ENCODE measurements at regions not wholly inside any gene's neighbourhood (a gene's known extent, or its start where the extent isn't known, plus 50 kb on each side); places are given as distances from the start of the nearest gene placed in this dataset.

DNA sequence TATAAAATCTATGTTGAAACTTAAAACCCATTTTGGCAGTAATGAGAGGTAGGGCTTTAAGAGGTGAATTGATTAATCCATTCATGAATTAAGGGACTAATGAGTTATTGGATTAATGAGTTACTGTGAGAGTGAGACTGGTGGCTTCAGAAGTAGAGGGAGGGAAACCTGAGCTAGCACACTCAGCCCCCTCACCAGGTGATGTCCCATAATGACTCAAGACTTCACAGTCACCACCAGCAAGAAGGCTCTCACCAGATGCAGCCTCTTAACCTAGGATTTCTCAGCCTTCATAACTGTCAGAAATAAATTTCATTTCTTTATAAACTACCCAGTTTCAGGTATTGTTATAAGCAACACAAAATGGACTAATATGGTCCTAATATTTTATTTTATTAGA, 621.7 kb upstream of the ACVR2A start:
- Histone ChIP-seq H3K36me3 (ENCODE audit: low read depth) (no peaks in the 10 kb centered on the region), H3K4me3 (no peak overlapping the region), H3K9me3 (peaks cover 2% of the 10 kb centered on the region), H3K4me1 (ENCODE audit: low read depth) (no peaks in the 10 kb centered on the region)
- DNase-seq (no peak), ATAC-seq (no peak)
- TF ChIP-seq, protein P1, sequence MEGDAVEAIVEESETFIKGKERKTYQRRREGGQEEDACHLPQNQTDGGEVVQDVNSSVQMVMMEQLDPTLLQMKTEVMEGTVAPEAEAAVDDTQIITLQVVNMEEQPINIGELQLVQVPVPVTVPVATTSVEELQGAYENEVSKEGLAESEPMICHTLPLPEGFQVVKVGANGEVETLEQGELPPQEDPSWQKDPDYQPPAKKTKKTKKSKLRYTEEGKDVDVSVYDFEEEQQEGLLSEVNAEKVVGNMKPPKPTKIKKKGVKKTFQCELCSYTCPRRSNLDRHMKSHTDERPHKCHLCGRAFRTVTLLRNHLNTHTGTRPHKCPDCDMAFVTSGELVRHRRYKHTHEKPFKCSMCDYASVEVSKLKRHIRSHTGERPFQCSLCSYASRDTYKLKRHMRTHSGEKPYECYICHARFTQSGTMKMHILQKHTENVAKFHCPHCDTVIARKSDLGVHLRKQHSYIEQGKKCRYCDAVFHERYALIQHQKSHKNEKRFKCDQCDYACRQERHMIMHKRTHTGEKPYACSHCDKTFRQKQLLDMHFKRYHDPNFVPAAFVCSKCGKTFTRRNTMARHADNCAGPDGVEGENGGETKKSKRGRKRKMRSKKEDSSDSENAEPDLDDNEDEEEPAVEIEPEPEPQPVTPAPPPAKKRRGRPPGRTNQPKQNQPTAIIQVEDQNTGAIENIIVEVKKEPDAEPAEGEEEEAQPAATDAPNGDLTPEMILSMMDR (IDR thresholded peaks at IDR 0.05), result no peak
- intact Hi-C loops (cut with DNase I, micrococcal nuclease), result no loop called here

DNA sequence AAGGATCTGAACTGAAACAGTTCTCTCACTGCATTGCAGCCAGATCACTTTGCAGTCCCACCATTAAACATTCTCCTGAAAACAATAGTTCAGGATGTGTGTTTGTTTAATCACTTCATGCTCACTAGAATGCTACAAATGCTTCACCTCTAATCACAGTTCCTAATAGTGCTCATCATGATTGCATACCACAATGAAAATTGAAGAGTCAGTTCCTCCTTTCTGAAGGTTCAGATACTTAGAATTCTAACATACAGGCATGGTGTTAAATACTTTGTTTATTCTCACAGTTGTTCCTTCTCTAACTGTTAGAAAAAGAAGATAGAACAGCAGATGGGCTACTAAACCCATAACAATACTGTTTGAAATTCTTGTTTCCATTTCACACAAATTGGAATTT, 622.3 kb upstream of the ACVR2A start:
- TF ChIP-seq, protein P1 (IDR thresholded peaks at IDR 0.05), result no peak
- DNase-seq, result no peak
- peaks cover 2% of the 10 kb centered on the region for H3K9me3 ChIP-seq
- no peak overlapping the region for H3K4me3 ChIP-seq
- H3K36me3 ChIP-seq (ENCODE audit: low read depth), result no peaks in the 10 kb centered on the region
- intact Hi-C loops (cut with DNase I, micrococcal nuclease), result no loop called here
- H3K4me1 ChIP-seq (ENCODE audit: low read depth), result no peaks in the 10 kb centered on the region
- no peak for ATAC-seq

DNA sequence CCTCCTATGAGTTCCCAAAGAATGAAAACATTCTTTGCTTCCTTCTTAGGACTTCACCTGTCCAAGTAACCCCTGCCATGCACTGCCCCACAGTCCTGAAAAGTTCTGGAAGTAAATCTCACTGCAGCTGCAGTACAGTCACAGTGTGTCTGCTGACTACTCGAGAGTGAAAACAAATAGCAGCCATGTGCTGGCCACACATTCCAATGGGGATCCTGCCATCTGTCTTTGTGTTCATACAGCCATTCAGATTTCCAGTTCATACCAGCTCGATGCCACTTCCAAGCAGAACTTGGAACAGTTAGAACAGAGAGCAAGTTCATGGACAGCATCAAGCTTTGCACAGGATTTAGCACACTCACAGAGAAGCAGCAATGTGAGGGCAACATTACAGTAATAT, 629.9 kb upstream of the ACVR2A start:
- no peak for ATAC-seq
- no peaks in the 10 kb centered on the region for H3K4me1 ChIP-seq (ENCODE audit: low read depth)
- H3K36me3 ChIP-seq (ENCODE audit: low read depth), result no peaks in the 10 kb centered on the region
- TF ChIP-seq, protein P1 (IDR thresholded peaks at IDR 0.05), result no peak
- intact Hi-C loops (cut with DNase I, micrococcal nuclease), result no loop called here
- DNase-seq, result no peak
- H3K4me3 ChIP-seq, result no peak overlapping the region
- H3K9me3 ChIP-seq, result peaks cover 2% of the 10 kb centered on the region

DNA sequence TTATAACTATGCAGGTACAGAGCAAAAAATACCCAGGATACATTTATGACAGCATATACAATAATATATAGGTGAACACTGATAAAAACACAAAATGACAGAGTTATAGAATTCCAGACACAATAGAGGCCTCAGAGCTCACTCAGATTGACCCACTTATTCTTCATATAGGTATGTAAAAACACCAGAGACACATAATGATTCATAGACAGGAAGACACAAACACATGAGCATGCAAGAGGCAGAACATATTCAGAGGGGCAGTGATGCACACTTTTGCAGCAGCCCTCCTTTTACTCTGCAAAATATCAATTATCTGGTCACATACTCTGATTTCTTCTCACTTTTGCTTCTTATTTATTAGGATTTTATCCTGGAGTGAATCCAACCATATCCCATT, 633.3 kb upstream of the ACVR2A start:
- ATAC-seq, result no peak

DNA sequence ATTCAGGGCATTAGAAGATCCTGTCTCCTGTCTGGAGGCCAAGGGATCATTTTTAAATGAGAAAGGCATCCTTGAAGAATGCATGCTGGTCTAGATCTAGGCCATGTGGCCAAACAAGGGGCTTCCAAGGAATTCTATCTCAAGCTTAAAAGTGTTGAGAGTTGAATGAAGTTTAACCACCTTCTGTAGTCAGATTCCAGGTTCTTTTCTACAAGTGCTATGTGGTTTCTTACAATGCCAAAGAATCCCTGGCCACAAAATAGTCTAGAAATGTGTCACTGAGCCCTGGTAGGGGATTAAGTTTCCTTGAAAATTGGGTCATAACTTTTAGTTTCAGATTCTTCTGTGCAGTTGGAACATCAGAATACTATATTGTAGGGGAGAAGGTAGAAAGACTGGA, 640.7 kb upstream of the ACVR2A start:
- TF ChIP-seq, protein P1 (IDR thresholded peaks at IDR 0.05), result no peak
- H3K36me3 ChIP-seq (ENCODE audit: low read depth), result no peaks in the 10 kb centered on the region
- peaks cover 6% of the 10 kb centered on the region for H3K9me3 ChIP-seq
- DNase-seq (no peak), ATAC-seq (no peak)
- no peak overlapping the region for H3K4me3 ChIP-seq
- intact Hi-C loops (cut with DNase I, micrococcal nuclease), result no loop called here
- H3K4me1 ChIP-seq (ENCODE audit: low read depth), result no peaks in the 10 kb centered on the region

More for the DNA sequence above, 633.3 kb upstream of the ACVR2A start:
- no peak overlapping the region for H3K4me3 ChIP-seq
- no peaks in the 10 kb centered on the region for H3K4me1 ChIP-seq (ENCODE audit: low read depth)
- TF ChIP-seq, protein P1 (IDR thresholded peaks at IDR 0.05), result no peak
- DNase-seq, result no peak
- peaks cover 3% of the 10 kb centered on the region for H3K9me3 ChIP-seq
- no peaks in the 10 kb centered on the region for H3K36me3 ChIP-seq (ENCODE audit: low read depth)
- intact Hi-C loops (cut with DNase I, micrococcal nuclease), result no loop called here

DNA sequence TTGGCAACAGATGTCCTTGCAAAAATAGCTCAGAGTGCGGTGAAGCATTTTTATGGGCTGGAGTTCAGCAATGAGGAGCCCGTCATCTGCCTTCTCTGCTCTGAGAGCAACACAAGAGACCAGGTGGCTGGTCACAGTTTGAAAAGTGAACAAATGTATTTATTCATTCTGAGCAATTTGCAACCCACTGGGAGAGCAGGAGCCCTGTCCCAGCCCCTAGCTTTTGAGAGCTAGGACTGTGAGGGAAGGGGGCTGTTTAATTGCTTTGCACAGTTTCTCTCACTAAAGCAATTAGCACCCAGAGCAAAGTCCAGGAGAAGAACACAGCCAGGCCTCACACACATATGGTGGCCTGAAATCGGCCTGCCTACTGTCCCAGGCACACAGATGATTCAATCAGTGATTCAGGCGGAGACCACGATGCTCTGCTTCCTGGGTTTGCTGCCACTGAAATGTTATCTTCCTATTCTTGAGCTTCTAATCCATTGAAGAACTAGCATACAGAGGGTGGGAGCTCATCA, 646.1 kb upstream of the ACVR2A start:
- intact Hi-C loops (cut with DNase I, micrococcal nuclease), result no loop called here
- TF ChIP-seq, protein P1 (IDR thresholded peaks at IDR 0.05), result no peak
- no peak overlapping the region for H3K4me3 ChIP-seq
- no peaks in the 10 kb centered on the region for H3K9me3 ChIP-seq
- DNase-seq, result no peak
- H3K4me1 ChIP-seq (ENCODE audit: low read depth), result no peaks in the 10 kb centered on the region
- no peak for ATAC-seq
- H3K36me3 ChIP-seq (ENCODE audit: low read depth), result no peaks in the 10 kb centered on the region

Measured in mucosa of descending colon (tissue), 3 donors.